Activated CD4-positive, alpha-beta T cell treated with anti-CD3 and anti-CD28 coated beads, Interleukin-2, amount 10 ng/mL, durations not matched to agents 7 days and 5 days (primary cell): ENCODE measurements at regions not wholly inside any gene's neighbourhood (a gene's known extent, or its start where the extent isn't known, plus 50 kb on each side); places are given as distances from the start of the nearest gene placed in this dataset.

ENCODE experiments used
- CTCF ChIA-PET: fragments of 350-600 bp; sonication (Branson Sonifier 250); formaldehyde crosslinking; loops from one replicate; lab custom pipeline; 2021; ENCODE audit warnings: antibody characterized with exemption; lab: Charles Lee
- POLR2A ChIA-PET: fragments of 350-600 bp; sonication (Branson Sonifier 250); formaldehyde crosslinking; loops from one replicate; lab custom pipeline; 2021; ENCODE audit warnings: antibody characterized with exemption; lab: Charles Lee
- DNase-seq: peaks from one replicate; pipeline ENCODE4 v3.0.0-alpha.2; 2020
- H3K27ac Mint-ChIP-seq: one replicate; pipeline ENCODE4 v1.8.0; 2021; ENCODE audit warnings: mild to moderate bottlenecking, moderate library complexity, mixed read lengths
- H3K27me3 Mint-ChIP-seq: one replicate; pipeline ENCODE4 v1.8.0; 2021; ENCODE audit warnings: mixed read lengths
- H3K36me3 Mint-ChIP-seq: one replicate; pipeline ENCODE4 v1.8.0; 2021; ENCODE audit warnings: low read depth, mixed read lengths
- H3K4me1 Mint-ChIP-seq: one replicate; pipeline ENCODE4 v1.8.0; 2021; ENCODE audit warnings: mixed read lengths
- H3K4me3 Mint-ChIP-seq: one replicate; pipeline ENCODE4 v1.8.0; 2021; ENCODE audit warnings: mild to moderate bottlenecking, moderate library complexity, mixed read lengths
- H3K9me3 Mint-ChIP-seq: one replicate; pipeline ENCODE4 v1.8.0; 2021; ENCODE audit warnings: mixed read lengths

GRCh38 chr2:118481299-118481698, 366.1 kb downstream of the EN1 start:
- Mint-ChIP-seq H3K27ac (no peak overlapping the region), H3K4me3 (no peak overlapping the region), H3K36me3 (no peaks in the 10 kb centered on the region), H3K9me3 (no peaks in the 10 kb centered on the region), H3K4me1 (no peaks in the 10 kb centered on the region), H3K27me3 (no peaks in the 10 kb centered on the region)
- DNase-seq: no peak
- CTCF ChIA-PET: no interaction called here
- POLR2A ChIA-PET: no interaction called here

DNA sequence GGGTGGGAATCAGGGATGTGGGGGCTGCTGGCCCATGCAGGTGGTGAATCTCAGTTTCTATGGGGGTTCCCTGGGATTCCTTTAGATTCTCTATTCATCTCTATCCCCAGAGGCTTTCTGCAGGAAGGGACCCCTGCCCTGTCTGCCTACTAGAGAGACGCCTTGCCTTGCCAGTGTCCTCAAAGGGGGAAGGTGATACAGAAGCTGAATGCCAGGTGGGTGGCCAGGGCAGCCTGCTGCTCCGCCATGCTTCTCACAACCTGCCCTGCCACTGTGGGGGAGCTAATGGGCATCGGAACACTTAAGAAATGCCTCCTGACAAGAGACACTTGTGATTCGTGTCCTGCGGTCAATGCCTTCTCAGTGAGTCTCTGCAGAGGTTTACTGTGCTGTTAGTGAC, 368.4 kb downstream of the EN1 start:
- POLR2A ChIA-PET: no interaction called here

GRCh38 chr2:118477111-118477862, 370.2 kb downstream of the EN1 start:
- H3K36me3 Mint-ChIP-seq: no peaks in the 10 kb centered on the region
- H3K27me3 Mint-ChIP-seq: no peaks in the 10 kb centered on the region
- CTCF ChIA-PET: interaction anchor here (0.6 kb wide), 1 partner anchor 187 kb away, joined by 3 read pairs; no protein-coding TSS in a partner anchor
- no peak overlapping the region for H3K27ac Mint-ChIP-seq
- no peak for DNase-seq
- no peaks in the 10 kb centered on the region for H3K9me3 Mint-ChIP-seq
- POLR2A ChIA-PET: no interaction called here
- no peaks in the 10 kb centered on the region for H3K4me1 Mint-ChIP-seq
- H3K4me3 Mint-ChIP-seq: no peak overlapping the region

More for the DNA sequence above, 368.4 kb downstream of the EN1 start:
- H3K4me1 Mint-ChIP-seq: no peaks in the 10 kb centered on the region
- CTCF ChIA-PET: no interaction called here
- H3K27ac Mint-ChIP-seq: no peak overlapping the region
- H3K36me3 Mint-ChIP-seq: no peaks in the 10 kb centered on the region
- DNase-seq: no peak
- no peaks in the 10 kb centered on the region for H3K27me3 Mint-ChIP-seq
- H3K9me3 Mint-ChIP-seq: no peaks in the 10 kb centered on the region
- no peak overlapping the region for H3K4me3 Mint-ChIP-seq

GRCh38 chr2:118475622-118476205, 371.7 kb downstream of the EN1 start:
- no peak overlapping the region for H3K27ac Mint-ChIP-seq
- ChIA-PET CTCF (no interaction called here), POLR2A (no interaction called here)
- H3K4me1 Mint-ChIP-seq: no peaks in the 10 kb centered on the region
- H3K27me3 Mint-ChIP-seq: no peaks in the 10 kb centered on the region
- H3K36me3 Mint-ChIP-seq: no peaks in the 10 kb centered on the region
- no peak overlapping the region for H3K4me3 Mint-ChIP-seq
- no peaks in the 10 kb centered on the region for H3K9me3 Mint-ChIP-seq
- no peak for DNase-seq

- no peaks in the 10 kb centered on the region for H3K36me3 Mint-ChIP-seq
- H3K4me1 Mint-ChIP-seq: no peaks in the 10 kb centered on the region
- H3K4me3 Mint-ChIP-seq: no peak overlapping the region
- no peak for DNase-seq
- H3K27me3 Mint-ChIP-seq: peaks cover 2% of the 10 kb centered on the region
- ChIA-PET POLR2A (no interaction called here), CTCF (no interaction called here)
- no peak overlapping the region for H3K27ac Mint-ChIP-seq
- H3K9me3 Mint-ChIP-seq: no peaks in the 10 kb centered on the region
Measured at GRCh38 chr2:118474541-118474920, 372.9 kb downstream of the EN1 start.

DNA sequence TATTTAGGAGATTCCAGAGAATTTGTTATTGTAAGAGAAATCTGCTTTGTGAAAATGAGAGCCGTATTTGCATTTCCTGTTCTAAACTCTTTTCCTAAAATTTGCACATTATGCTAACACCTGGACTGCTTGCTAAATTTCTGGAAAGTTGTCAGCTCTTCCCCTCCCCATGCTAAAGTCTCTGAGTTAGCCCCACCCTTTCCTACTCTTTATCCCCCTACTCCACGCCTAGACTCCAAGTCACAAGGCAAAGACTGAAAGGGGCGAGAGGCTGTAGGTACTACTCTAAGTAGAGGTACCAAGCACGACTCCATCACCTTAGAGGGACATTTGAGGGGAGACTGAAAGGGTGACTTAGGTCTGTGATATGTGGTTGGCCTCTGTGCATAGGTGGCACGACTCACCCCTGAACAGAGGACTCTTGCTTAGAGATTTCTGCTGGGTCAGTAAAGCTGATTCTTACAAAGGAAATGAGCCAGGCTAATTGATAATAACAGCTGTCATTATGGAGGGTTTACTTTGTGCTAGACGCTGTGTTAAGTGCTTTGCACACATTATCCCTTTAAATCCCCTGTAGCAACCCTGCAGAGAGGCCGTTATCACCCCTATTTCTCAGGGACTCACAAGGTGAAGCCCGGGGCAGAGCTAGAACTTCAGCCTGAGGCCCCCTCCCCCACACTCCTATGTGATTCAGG, 373.5 kb downstream of the EN1 start:
- no peaks in the 10 kb centered on the region for H3K9me3 Mint-ChIP-seq
- no peak overlapping the region for H3K4me3 Mint-ChIP-seq
- H3K36me3 Mint-ChIP-seq: no peaks in the 10 kb centered on the region
- CTCF ChIA-PET: no interaction called here
- H3K4me1 Mint-ChIP-seq: no peaks in the 10 kb centered on the region
- DNase-seq: no peak
- H3K27ac Mint-ChIP-seq: no peak overlapping the region
- peaks cover 2% of the 10 kb centered on the region for H3K27me3 Mint-ChIP-seq
- POLR2A ChIA-PET: no interaction called here

GRCh38 chr2:118473241-118473640, 374.2 kb downstream of the EN1 start:
- H3K36me3 Mint-ChIP-seq: no peaks in the 10 kb centered on the region
- H3K27ac Mint-ChIP-seq: no peak overlapping the region
- H3K4me3 Mint-ChIP-seq: no peak overlapping the region
- H3K9me3 Mint-ChIP-seq: no peaks in the 10 kb centered on the region
- ChIA-PET CTCF (no interaction called here), POLR2A (no interaction called here)
- no peak for DNase-seq
- H3K27me3 Mint-ChIP-seq: peaks cover 2% of the 10 kb centered on the region
- H3K4me1 Mint-ChIP-seq: no peaks in the 10 kb centered on the region

GRCh38 chr2:118470297-118470696, 377.2 kb downstream of the EN1 start:
- CTCF ChIA-PET: no interaction called here
- H3K27ac Mint-ChIP-seq: no peak overlapping the region
- H3K4me1 Mint-ChIP-seq: no peaks in the 10 kb centered on the region
- no peak overlapping the region for H3K4me3 Mint-ChIP-seq
- H3K27me3 Mint-ChIP-seq: peaks cover 2% of the 10 kb centered on the region
- H3K9me3 Mint-ChIP-seq: no peaks in the 10 kb centered on the region
- no peak for DNase-seq
- no peaks in the 10 kb centered on the region for H3K36me3 Mint-ChIP-seq
- POLR2A ChIA-PET: no interaction called here

- Mint-ChIP-seq H3K36me3 (no peaks in the 10 kb centered on the region), H3K4me3 (no peak overlapping the region), H3K27ac (no peak overlapping the region), H3K4me1 (no peaks in the 10 kb centered on the region), H3K9me3 (no peaks in the 10 kb centered on the region), H3K27me3 (peaks cover 2% of the 10 kb centered on the region)
- no peak for DNase-seq
- ChIA-PET POLR2A (no interaction called here), CTCF (no interaction called here)
Measured at GRCh38 chr2:118469103-118469502, 378.3 kb downstream of the EN1 start.

- ChIA-PET CTCF (no interaction called here), POLR2A (no interaction called here)
- DNase-seq: no peak
- H3K4me1 Mint-ChIP-seq: no peaks in the 10 kb centered on the region
- no peaks in the 10 kb centered on the region for H3K9me3 Mint-ChIP-seq
- peaks cover 3% of the 10 kb centered on the region for H3K27me3 Mint-ChIP-seq
- no peak overlapping the region for H3K4me3 Mint-ChIP-seq
- no peaks in the 10 kb centered on the region for H3K36me3 Mint-ChIP-seq
- H3K27ac Mint-ChIP-seq: no peak overlapping the region
Measured at GRCh38 chr2:118464546-118465265, 376.4 kb downstream of the INSIG2 start.

DNA sequence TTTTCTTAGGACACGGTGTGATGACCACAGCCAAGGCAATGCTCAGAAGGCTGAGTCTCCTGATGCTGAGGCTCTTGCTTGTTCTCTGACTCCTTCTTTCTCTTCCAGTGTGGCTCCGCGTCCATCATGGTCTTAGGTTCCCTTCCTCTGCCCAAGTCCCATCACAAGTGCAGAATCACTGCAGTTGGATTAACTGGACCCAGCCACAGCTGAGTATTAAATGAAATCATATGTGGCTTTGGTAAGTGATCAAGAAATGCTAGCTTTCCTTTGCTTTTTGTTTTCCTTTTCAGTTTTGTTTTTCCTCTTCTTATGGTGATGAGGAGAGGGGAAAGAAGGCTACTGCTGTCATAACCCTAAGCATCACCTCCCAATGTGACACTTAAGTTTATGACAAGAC, 375.8 kb downstream of the INSIG2 start:
- no peak overlapping the region for H3K27ac Mint-ChIP-seq

DNA sequence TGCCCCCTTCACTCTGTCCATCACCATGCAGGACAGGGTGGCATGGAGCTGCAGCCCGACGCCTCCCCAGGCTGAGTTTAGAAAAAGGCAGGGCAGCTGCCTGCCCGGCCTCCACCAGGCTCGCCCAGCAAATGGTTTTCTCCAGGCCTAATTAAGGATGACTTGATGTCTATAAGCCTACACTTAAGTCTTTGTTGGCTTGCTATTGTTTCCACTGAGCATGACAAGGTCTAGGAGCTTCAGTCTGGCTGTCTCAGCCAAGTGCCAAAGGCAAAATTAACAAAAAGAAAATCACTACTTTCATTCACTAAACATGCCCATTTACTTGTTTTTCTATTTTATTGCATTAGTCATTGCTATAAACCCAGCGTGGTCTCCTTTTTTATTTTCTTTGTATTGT, 372.2 kb downstream of the INSIG2 start:
- POLR2A ChIA-PET: no interaction called here
- no peak overlapping the region for H3K4me3 Mint-ChIP-seq
- no peaks in the 10 kb centered on the region for H3K4me1 Mint-ChIP-seq
- no peak for DNase-seq
- H3K9me3 Mint-ChIP-seq: no peaks in the 10 kb centered on the region
- H3K27me3 Mint-ChIP-seq: peaks cover 3% of the 10 kb centered on the region
- CTCF ChIA-PET: no interaction called here
- no peaks in the 10 kb centered on the region for H3K36me3 Mint-ChIP-seq
- no peak overlapping the region for H3K27ac Mint-ChIP-seq

More for the DNA sequence above, 375.8 kb downstream of the INSIG2 start:
- H3K4me1 Mint-ChIP-seq: no peaks in the 10 kb centered on the region
- ChIA-PET POLR2A (no interaction called here), CTCF (interaction anchor here (0.5 to 0.9 kb wide), 2 partner anchors 19 to 76 kb away, joined by 4 to 6 read pairs; no protein-coding TSS in a partner anchor)
- H3K27me3 Mint-ChIP-seq: peaks cover 3% of the 10 kb centered on the region
- no peak for DNase-seq
- H3K9me3 Mint-ChIP-seq: no peaks in the 10 kb centered on the region
- H3K36me3 Mint-ChIP-seq: no peaks in the 10 kb centered on the region
- H3K4me3 Mint-ChIP-seq: no peak overlapping the region

- no peaks in the 10 kb centered on the region for H3K36me3 Mint-ChIP-seq
- no peaks in the 10 kb centered on the region for H3K4me1 Mint-ChIP-seq
- peaks cover 3% of the 10 kb centered on the region for H3K27me3 Mint-ChIP-seq
- ChIA-PET POLR2A (no interaction called here), CTCF (no interaction called here)
- no peak overlapping the region for H3K27ac Mint-ChIP-seq
- DNase-seq: no peak
- no peaks in the 10 kb centered on the region for H3K9me3 Mint-ChIP-seq
- H3K4me3 Mint-ChIP-seq: no peak overlapping the region
Measured at GRCh38 chr2:118459426-118459825, 371.2 kb downstream of the INSIG2 start.
